Neural progenitor cell (in vitro differentiated cells): ENCODE measurements at regions not wholly inside any gene's neighbourhood (a gene's known extent, or its start where the extent isn't known, plus 50 kb on each side); places are given as distances from the start of the nearest gene placed in this dataset.

Source experiments
- CTCF ChIP-seq: fragments of 200-600 bp; sonication (generic); IDR thresholded peaks from 2 replicates; pipeline ENCODE4 v1.5.1; 2017; ENCODE audit warnings: antibody characterized with exemption, mild to moderate bottlenecking
- EZH2 ChIP-seq: fragments of 200-600 bp; sonication (generic); IDR thresholded peaks from 2 replicates; pipeline ENCODE4 v1.6.1; 2017; ENCODE audit warnings: antibody characterized with exemption, mild to moderate bottlenecking, moderate library complexity

GRCh38 chr3:56916716-56917360, 115.1 kb upstream of the ARHGEF3 start:
- TF ChIP-seq CTCF, result no peak
- TF ChIP-seq EZH2, result no peak
